ENCODE measurements at regions not wholly inside any gene's neighbourhood (a gene's known extent, or its start where the extent isn't known, plus 50 kb on each side); places are given as distances from the start of the nearest gene placed in this dataset.
"Not testable (repeated sequence)": the region's sequence is repeated elsewhere in the genome, so short reads cannot be mapped to it uniquely, and the experiment has no call there.

DNA sequence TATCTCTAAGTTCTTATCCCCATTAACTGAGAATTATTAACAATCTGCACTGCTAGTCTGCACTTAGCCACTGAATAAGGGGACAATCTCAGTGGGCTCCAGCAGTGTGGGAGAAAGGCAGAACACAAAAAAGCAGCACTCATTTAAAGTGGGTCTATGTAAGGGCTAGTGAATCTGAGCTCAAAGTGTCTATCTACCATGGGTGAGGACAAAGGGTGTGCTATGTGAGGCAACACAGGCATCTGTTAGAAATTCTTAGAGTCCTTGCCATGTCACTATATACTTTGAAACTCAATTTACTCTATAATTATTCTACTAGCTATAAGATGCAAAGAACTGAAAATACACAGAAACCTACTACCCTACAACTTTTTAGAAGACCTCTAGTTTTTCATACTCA, 135.8 kb upstream of the TMEM168 start:
- H3K4me3 ChIP-seq (ENCODE audit: low read depth, low read length): no peak overlapping the region
- TF ChIP-seq, protein P1, sequence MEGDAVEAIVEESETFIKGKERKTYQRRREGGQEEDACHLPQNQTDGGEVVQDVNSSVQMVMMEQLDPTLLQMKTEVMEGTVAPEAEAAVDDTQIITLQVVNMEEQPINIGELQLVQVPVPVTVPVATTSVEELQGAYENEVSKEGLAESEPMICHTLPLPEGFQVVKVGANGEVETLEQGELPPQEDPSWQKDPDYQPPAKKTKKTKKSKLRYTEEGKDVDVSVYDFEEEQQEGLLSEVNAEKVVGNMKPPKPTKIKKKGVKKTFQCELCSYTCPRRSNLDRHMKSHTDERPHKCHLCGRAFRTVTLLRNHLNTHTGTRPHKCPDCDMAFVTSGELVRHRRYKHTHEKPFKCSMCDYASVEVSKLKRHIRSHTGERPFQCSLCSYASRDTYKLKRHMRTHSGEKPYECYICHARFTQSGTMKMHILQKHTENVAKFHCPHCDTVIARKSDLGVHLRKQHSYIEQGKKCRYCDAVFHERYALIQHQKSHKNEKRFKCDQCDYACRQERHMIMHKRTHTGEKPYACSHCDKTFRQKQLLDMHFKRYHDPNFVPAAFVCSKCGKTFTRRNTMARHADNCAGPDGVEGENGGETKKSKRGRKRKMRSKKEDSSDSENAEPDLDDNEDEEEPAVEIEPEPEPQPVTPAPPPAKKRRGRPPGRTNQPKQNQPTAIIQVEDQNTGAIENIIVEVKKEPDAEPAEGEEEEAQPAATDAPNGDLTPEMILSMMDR (IDR thresholded peaks at IDR 0.05; ENCODE audit: low read depth, low read length): no peak

DNA sequence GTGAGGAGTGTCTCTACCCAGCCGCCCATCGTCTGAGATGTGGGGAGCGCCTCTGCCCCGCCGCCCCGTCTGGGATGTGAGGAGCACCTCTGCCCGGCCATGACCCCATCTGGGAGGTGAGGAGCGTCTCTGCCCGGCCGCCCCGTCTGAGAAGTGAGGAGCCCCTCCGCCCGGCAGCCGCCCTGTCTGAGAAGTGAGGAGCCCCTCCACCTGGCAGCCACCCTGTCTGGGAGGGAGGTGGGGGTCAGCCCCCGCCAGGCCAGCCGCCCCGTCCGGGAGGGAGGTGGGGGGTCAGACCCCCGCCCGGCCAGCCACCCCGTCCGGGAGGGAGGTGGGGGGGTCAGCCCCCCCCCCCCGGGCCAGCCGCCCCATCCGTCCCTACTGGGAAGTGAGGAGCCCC, 132.4 kb upstream of the TMEM168 start:
- H3K4me3 ChIP-seq (ENCODE audit: low read depth, low read length): not testable (repeated sequence)

DNA sequence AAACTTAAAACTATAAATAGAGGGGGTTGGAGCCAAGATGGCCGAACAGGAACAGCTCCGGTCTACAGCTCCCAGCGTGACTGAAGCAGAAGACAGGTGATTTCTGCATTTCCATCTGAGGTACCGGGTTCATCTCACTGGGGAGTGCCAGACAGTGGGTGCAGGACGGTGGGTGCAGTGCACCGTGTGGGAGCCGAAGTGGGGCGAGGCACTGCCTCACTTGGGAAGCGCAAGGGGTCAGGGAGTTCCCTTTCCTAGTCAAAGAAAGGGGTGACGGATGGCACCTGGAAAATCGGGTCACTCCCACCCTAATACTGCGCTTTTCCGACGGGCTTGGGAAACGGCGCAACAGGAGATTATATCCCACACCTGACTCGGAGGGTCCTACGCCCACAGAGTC, 126.2 kb upstream of the TMEM168 start:
- not testable (repeated sequence) for H3K4me3 ChIP-seq (ENCODE audit: low read depth, low read length)

DNA sequence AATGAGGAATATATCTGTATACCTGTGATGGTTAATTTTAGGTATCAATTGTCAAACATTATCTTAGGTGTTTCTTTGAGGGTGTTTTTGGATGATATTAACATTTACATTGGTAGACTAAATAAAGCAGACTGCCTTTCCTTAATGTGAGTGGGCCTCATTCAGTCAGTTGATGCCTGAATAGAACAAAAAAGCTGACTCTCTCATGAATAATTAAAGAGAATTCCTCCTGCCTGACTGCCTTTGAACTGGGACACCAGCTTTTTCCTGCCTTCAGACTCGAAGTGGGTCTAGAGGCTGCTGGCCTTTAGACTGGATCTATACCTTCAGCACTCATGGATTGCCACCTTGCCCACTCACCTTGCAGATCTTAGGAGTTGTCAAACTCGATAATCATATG, 117.9 kb upstream of the TMEM168 start:
- TF ChIP-seq, protein P1 (IDR thresholded peaks at IDR 0.05; ENCODE audit: low read depth, low read length): no peak
- no peak overlapping the region for H3K4me3 ChIP-seq (ENCODE audit: low read depth, low read length)

DNA sequence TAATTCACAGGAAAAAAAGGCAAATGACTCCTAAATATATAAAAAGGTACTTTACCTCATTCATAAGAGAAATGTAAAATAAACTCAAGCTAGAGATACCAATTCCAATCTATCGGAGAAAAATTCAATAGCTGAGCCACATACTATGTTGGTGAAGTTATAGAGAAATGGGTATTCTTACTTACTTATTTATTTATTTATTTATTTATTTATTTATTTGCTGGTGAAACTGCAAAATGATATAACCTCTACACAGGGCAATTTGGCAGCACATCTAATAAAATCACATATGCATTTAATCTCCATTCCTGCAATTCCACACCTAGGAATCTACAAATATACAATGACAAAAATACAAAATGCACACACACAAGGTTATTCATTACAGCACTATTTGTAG, 117.5 kb upstream of the TMEM168 start:
- TF ChIP-seq, protein P1 (IDR thresholded peaks at IDR 0.05; ENCODE audit: low read depth, low read length): no peak
- H3K4me3 ChIP-seq (ENCODE audit: low read depth, low read length): no peak overlapping the region

DNA sequence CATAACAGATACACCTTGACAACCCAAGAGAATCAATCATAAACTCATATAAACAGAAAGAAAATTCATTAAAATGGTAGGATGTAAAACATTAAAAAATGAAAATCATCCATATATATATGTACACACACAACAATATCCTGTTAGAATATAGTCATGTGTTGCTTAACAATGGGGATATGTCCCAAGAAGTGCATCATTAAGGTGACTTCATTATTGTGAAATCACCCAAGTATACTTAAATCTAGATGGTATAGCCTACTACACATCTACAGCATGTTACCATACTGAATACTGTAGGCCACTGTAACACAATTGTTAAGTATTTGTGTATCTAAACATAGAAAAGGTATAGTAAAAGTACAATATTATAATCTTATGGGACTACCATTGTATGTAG, 115.8 kb upstream of the TMEM168 start:
- H3K4me3 ChIP-seq (ENCODE audit: low read depth, low read length): no peak overlapping the region
- TF ChIP-seq, protein P1 (IDR thresholded peaks at IDR 0.05; ENCODE audit: low read depth, low read length): no peak

DNA sequence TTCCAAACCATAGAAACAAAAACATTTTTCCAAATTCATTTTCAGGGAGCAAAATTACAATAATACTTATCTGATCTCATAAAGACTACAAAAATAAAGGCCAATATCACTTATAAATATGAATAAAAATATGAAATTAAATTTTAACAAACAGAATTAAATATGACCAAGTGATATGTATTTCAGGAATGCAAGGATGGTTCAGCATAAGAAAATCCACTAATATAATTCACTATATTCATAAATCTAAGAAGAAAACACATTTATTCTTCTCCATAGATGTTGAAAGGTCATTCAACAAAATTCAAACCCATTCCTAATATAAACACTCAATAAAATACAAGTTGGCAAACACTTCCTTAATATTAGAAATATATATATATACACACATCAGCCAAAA, 115.2 kb upstream of the TMEM168 start:
- TF ChIP-seq, protein P1 (IDR thresholded peaks at IDR 0.05; ENCODE audit: low read depth, low read length): no peak
- no peak overlapping the region for H3K4me3 ChIP-seq (ENCODE audit: low read depth, low read length)

DNA sequence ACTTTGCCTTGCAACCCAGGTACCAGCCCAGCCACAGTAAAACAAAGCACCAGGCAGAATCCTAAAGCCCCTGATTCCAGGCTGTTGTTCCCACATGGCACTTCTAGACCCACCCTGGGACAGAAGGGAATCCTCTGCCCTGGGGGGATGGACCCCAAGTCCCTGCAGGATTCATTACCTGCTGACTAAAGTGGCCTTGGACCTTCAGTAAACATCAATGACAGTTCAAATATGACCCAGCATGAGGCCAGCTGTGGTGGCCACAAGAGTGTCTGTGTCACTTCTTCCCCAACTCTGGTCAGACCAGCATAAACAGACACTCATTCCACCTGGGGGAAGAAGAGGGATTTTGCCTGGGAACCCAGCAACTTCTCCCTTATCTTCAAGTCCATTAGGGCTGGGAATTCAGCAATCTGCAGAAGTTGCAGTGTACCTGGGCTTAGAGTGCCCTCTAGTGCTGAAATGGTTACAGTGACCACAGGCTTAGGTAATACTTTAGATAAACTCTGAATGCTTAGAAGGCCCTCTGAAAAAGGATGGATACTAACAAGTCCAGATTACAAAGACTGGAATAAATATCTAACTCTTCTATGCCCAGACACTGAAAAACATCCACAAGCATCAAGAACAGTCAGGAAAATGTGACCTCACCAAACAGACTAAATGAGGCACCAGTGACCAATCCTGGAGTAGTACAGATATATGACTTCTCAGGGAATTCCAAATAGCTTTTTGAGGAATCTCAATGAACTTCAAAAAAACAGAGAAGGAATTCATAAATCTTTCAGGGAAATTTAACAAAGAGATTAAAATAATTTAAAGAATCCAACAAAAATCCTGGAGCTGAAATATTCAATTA, 108.5 kb upstream of the TMEM168 start:
- TF ChIP-seq, protein P1 (IDR thresholded peaks at IDR 0.05; ENCODE audit: low read depth, low read length): peak; percentile 67

More for the DNA sequence above, 108.5 kb upstream of the TMEM168 start:
- no peak overlapping the region for H3K4me3 ChIP-seq (ENCODE audit: low read depth, low read length)

All from WI38 (cell line).